NB4 (cell line): ENCODE measurements at regions not wholly inside any gene's neighbourhood (a gene's known extent, or its start where the extent isn't known, plus 50 kb on each side); places are given as distances from the start of the nearest gene placed in this dataset.

Experiments
- DNase-seq: peaks from one replicate; pipeline ENCODE4 v3.0.0; 2010; ENCODE audit warnings: low read depth
- H3K4me3 ChIP-seq: one replicate; pipeline ENCODE4 v1.5.1; 2011; ENCODE audit warnings: mild to moderate bottlenecking, low read depth, low read length, moderate library complexity
- CTCF ChIP-seq: IDR thresholded peaks from one replicate; pipeline ENCODE4 v1.5.1; 2012; ENCODE audit warnings: low read depth, low read length
- MAX ChIP-seq: IDR thresholded peaks from 2 replicates; pipeline ENCODE4 v1.6.1; 2011; ENCODE audit warnings: low read depth, low read length
- MYC ChIP-seq: IDR thresholded peaks from 2 replicates; pipeline ENCODE4 v1.6.1; 2011; ENCODE audit warnings: low read depth, low read length
- POLR2A ChIP-seq: IDR thresholded peaks from 2 replicates; pipeline ENCODE4 v1.6.1; 2011; ENCODE audit warnings: mild to moderate bottlenecking; ENCODE audit not compliant: insufficient read length; ENCODE audit errors: extremely low read depth

- H3K4me3 ChIP-seq = no peak overlapping the region
- DNase-seq = no peak
- no peak for TF ChIP-seq CTCF
- TF ChIP-seq POLR2A = no peak
- TF ChIP-seq MAX = no peak
- TF ChIP-seq MYC = no peak
Observed at GRCh38 chr17:22131740-22132139, 439.4 kb downstream of the KCNJ18 start.

- no peak for DNase-seq
- H3K4me3 ChIP-seq = no peak overlapping the region
- TF ChIP-seq CTCF (no peak), MAX (no peak), MYC (no peak), POLR2A (no peak)
Observed at GRCh38 chr17:22138861-22139469, 446.6 kb downstream of the KCNJ18 start.

- no peak for DNase-seq
- TF ChIP-seq MAX = no peak
- no peak for TF ChIP-seq MYC
- no peak for TF ChIP-seq CTCF
- TF ChIP-seq POLR2A = no peak
- H3K4me3 ChIP-seq = no peak overlapping the region
Observed at GRCh38 chr17:22142091-22142490, 449.8 kb downstream of the KCNJ18 start.

- no peak for DNase-seq
- TF ChIP-seq CTCF = no peak
- TF ChIP-seq MAX = no peak
- TF ChIP-seq POLR2A = no peak
- no peak for TF ChIP-seq MYC
- no peak overlapping the region for H3K4me3 ChIP-seq
Observed at GRCh38 chr17:22145605-22146178, 453.4 kb downstream of the KCNJ18 start.

GRCh38 chr17:22158364-22158763 is 466.0 kb downstream of the KCNJ18 start:
- TF ChIP-seq MYC (no peak), POLR2A (no peak), MAX (no peak), CTCF (no peak)
- DNase-seq = no peak
- H3K4me3 ChIP-seq = no peak overlapping the region

- TF ChIP-seq MYC (no peak), POLR2A (no peak), CTCF (no peak), MAX (no peak)
- no peak for DNase-seq
- no peak overlapping the region for H3K4me3 ChIP-seq
Observed at GRCh38 chr17:22161376-22161775, 469.1 kb downstream of the KCNJ18 start.
